ENCODE measurements at regions not wholly inside any gene's neighbourhood (a gene's known extent, or its start where the extent isn't known, plus 50 kb on each side); places are given as distances from the start of the nearest gene placed in this dataset.

GRCh38 chr11:21911061-21911460 lies 281.8 kb upstream of the ANO5 start:
- WGBS (ENCODE audit: low lambda C conversion rate) = 27% methylated on average over 2 of the region's 2 CpGs

GRCh38 chr11:21912285-21912684 lies 280.6 kb upstream of the ANO5 start:
- no peaks in the 10 kb centered on the region for H3K79me2 ChIP-seq (ENCODE audit: insufficient read depth)
- ChIA-PET CTCF (no interaction called here), POLR2A (no interaction called here)
- no peaks in the 10 kb centered on the region for H4K20me1 ChIP-seq (ENCODE audit: insufficient read depth)
- H3K27ac ChIP-seq (ENCODE audit: low read depth in 2 of 2, low read length in 1 of 2) = no peak overlapping the region
- no peaks in the 10 kb centered on the region; a peak in 2 of 4 replicates for H3K4me1 ChIP-seq (ENCODE audit: control insufficient read depth in 1 of 2, insufficient read depth in 2 of 2, low read depth in 1 of 2, low read length in 1 of 2)
- H3K9me3 ChIP-seq = no peaks in the 10 kb centered on the region
- no peaks in the 10 kb centered on the region for H3K27me3 ChIP-seq (ENCODE audit: insufficient read depth)
- no peak overlapping the region for H3K4me3 ChIP-seq (ENCODE audit: low read depth in 2 of 2, low read length in 1 of 2)
- DNase-seq = no peak
- H3K9me2 ChIP-seq = no peaks in the 10 kb centered on the region
- no peaks in the 10 kb centered on the region for H3K36me3 ChIP-seq (replicated peaks in 1 of 2; ENCODE audit: control insufficient read depth in 1 of 2, insufficient read depth in 2 of 2, low read length in 1 of 2)
- no peaks in the 10 kb centered on the region for H3F3A ChIP-seq (replicated peaks; ENCODE audit: insufficient read depth)
- H3K4me2 ChIP-seq = no peak overlapping the region
- no peak overlapping the region for H3K9ac ChIP-seq
- H2AFZ ChIP-seq (ENCODE audit: low read depth) = no peak overlapping the region
- WGBS (ENCODE audit: low lambda C conversion rate) = 74% methylated on average over 1 of the region's 1 CpG
- TF ChIP-seq, protein P1, sequence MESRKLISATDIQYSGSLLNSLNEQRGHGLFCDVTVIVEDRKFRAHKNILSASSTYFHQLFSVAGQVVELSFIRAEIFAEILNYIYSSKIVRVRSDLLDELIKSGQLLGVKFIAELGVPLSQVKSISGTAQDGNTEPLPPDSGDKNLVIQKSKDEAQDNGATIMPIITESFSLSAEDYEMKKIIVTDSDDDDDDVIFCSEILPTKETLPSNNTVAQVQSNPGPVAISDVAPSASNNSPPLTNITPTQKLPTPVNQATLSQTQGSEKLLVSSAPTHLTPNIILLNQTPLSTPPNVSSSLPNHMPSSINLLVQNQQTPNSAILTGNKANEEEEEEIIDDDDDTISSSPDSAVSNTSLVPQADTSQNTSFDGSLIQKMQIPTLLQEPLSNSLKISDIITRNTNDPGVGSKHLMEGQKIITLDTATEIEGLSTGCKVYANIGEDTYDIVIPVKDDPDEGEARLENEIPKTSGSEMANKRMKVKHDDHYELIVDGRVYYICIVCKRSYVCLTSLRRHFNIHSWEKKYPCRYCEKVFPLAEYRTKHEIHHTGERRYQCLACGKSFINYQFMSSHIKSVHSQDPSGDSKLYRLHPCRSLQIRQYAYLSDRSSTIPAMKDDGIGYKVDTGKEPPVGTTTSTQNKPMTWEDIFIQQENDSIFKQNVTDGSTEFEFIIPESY (IDR thresholded peaks at IDR 0.05; ENCODE audit: borderline replicate concordance, low read depth) = no peak
- TF ChIP-seq MXI1 (IDR thresholded peaks at IDR 0.05; ENCODE audit: low read depth, low read length) (no peak), FOXJ3 (CRISPR knock-in tag; IDR thresholded peaks at IDR 0.05) (no peak), POLR2AphosphoS5 (IDR thresholded peaks at IDR 0.05; ENCODE audit: low read depth, low read length) (no peak), RAD21 (IDR thresholded peaks at IDR 0.05; ENCODE audit: low read length) (no peak), EP300 (IDR thresholded peaks at IDR 0.05; ENCODE audit: borderline replicate concordance in 1 of 2, low read depth in 1 of 2, low read length in 1 of 2) (no peak), TCF12 (IDR thresholded peaks at IDR 0.05) (no peak), SIN3A (IDR thresholded peaks at IDR 0.05; ENCODE audit: borderline replicate concordance, low read depth, low read length) (no peak), RXRA (IDR thresholded peaks at IDR 0.05; ENCODE audit: borderline replicate concordance, low read depth) (no peak), GABPA (IDR thresholded peaks at IDR 0.05; ENCODE audit: low read depth) (no peak), CTCF (IDR thresholded peaks at IDR 0.05) (no peak), YY1 (IDR thresholded peaks at IDR 0.05; ENCODE audit: low read depth) (no peak)
- TF ChIP-seq, protein P2, sequence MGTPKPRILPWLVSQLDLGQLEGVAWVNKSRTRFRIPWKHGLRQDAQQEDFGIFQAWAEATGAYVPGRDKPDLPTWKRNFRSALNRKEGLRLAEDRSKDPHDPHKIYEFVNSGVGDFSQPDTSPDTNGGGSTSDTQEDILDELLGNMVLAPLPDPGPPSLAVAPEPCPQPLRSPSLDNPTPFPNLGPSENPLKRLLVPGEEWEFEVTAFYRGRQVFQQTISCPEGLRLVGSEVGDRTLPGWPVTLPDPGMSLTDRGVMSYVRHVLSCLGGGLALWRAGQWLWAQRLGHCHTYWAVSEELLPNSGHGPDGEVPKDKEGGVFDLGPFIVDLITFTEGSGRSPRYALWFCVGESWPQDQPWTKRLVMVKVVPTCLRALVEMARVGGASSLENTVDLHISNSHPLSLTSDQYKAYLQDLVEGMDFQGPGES (IDR thresholded peaks at IDR 0.05; ENCODE audit: low read depth, low read length) = no peak
- TF ChIP-seq, protein P3, sequence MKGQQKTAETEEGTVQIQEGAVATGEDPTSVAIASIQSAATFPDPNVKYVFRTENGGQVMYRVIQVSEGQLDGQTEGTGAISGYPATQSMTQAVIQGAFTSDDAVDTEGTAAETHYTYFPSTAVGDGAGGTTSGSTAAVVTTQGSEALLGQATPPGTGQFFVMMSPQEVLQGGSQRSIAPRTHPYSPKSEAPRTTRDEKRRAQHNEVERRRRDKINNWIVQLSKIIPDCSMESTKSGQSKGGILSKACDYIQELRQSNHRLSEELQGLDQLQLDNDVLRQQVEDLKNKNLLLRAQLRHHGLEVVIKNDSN (IDR thresholded peaks at IDR 0.05; ENCODE audit: borderline replicate concordance, low read depth) = no peak

More at GRCh38 chr11:21911061-21911460, 281.8 kb upstream of the ANO5 start:
- Histone ChIP-seq H3K9me3 (no peaks in the 10 kb centered on the region), H3K4me3 (ENCODE audit: low read depth in 2 of 2, low read length in 1 of 2) (no peak overlapping the region), H3K36me3 (replicated peaks in 1 of 2; ENCODE audit: control insufficient read depth in 1 of 2, insufficient read depth in 2 of 2, low read length in 1 of 2) (no peaks in the 10 kb centered on the region), H3K9me2 (no peaks in the 10 kb centered on the region), H3K79me2 (ENCODE audit: insufficient read depth) (no peaks in the 10 kb centered on the region), H3F3A (replicated peaks; ENCODE audit: insufficient read depth) (no peaks in the 10 kb centered on the region), H3K27me3 (ENCODE audit: insufficient read depth) (no peaks in the 10 kb centered on the region), H3K4me2 (no peak overlapping the region), H3K4me1 (ENCODE audit: control insufficient read depth in 1 of 2, insufficient read depth in 2 of 2, low read depth in 1 of 2, low read length in 1 of 2) (no peaks in the 10 kb centered on the region; a peak in 2 of 4 replicates), H4K20me1 (ENCODE audit: insufficient read depth) (no peaks in the 10 kb centered on the region), H2AFZ (ENCODE audit: low read depth) (no peak overlapping the region), H3K27ac (ENCODE audit: low read depth in 2 of 2, low read length in 1 of 2) (no peak overlapping the region), H3K9ac (no peak overlapping the region)
- DNase-seq = no peak
- ChIA-PET POLR2A (no interaction called here), CTCF (no interaction called here)
- TF ChIP-seq RCOR1 (IDR thresholded peaks at IDR 0.05; ENCODE audit: low read length) (no peak), TCF12 (IDR thresholded peaks at IDR 0.05) (no peak), GABPA (IDR thresholded peaks at IDR 0.05; ENCODE audit: low read depth) (no peak), EZH2phosphoT487 (IDR thresholded peaks at IDR 0.05; ENCODE audit: borderline replicate concordance, low read depth) (no peak), CHD2 (IDR thresholded peaks at IDR 0.05; ENCODE audit: low read length, partially characterized antibody) (no peak), NFIC (IDR thresholded peaks at IDR 0.05; ENCODE audit: borderline replicate concordance) (no peak), RFX5 (IDR thresholded peaks at IDR 0.05; ENCODE audit: low read length) (no peak)
- TF ChIP-seq, protein P4, sequence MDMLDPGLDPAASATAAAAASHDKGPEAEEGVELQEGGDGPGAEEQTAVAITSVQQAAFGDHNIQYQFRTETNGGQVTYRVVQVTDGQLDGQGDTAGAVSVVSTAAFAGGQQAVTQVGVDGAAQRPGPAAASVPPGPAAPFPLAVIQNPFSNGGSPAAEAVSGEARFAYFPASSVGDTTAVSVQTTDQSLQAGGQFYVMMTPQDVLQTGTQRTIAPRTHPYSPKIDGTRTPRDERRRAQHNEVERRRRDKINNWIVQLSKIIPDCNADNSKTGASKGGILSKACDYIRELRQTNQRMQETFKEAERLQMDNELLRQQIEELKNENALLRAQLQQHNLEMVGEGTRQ (IDR thresholded peaks at IDR 0.05; ENCODE audit: borderline replicate concordance, low read depth, low read length) = no peak
